H1 (cell line): ENCODE measurements at regions not wholly inside any gene's neighbourhood (a gene's known extent, or its start where the extent isn't known, plus 50 kb on each side); places are given as distances from the start of the nearest gene placed in this dataset.

Experiments used
- CTCF ChIA-PET: fragments of 300-600 bp; sonication (Branson Sonifier 250); formaldehyde crosslinking; loops from one replicate; lab custom pipeline; 2021; ENCODE audit not compliant: partially characterized antibody; lab: Charles Lee
- POLR2A ChIA-PET: fragments of 300-600 bp; sonication (Branson Sonifier 250); formaldehyde crosslinking; loops from one replicate; lab custom pipeline; 2021; ENCODE audit warnings: inconsistent platforms; ENCODE audit not compliant: partially characterized antibody; lab: Charles Lee
- DNase-seq, 2 experiments: peaks; one replicate each; pipeline versions ENCODE4 v3.0.0 to v3.0.0-alpha.2; 2010 to 2022; ENCODE audit warnings: low spot score in 2 of 2, low read depth in 1 of 2, mixed read lengths in 1 of 2
- FAIRE-seq: peaks from 2 replicates; lab custom pipeline; 2011; peaks lifted over from hg19 to GRCh38; lab: Jason Lieb, UNC
- H2AFZ ChIP-seq: 2 replicates; pipeline ENCODE4 v1.8.1; 2012; ENCODE audit warnings: low read length, inconsistent platforms
- H2AK5ac ChIP-seq: 2 replicates; pipeline ENCODE4 v1.6.1; 2013; ENCODE audit warnings: low read depth, low read length
- H2BK120ac ChIP-seq: replicated peaks from 2 replicates; pipeline ENCODE3; 2013; ENCODE audit warnings: low read depth, low read length, inconsistent platforms
- H2BK12ac ChIP-seq: 2 replicates; pipeline ENCODE4 v1.6.1; 2013; ENCODE audit warnings: low read depth, low read length
- H2BK15ac ChIP-seq: 2 replicates; pipeline ENCODE4 v1.6.1; 2013; ENCODE audit warnings: low read length
- H2BK20ac ChIP-seq: 2 replicates; pipeline ENCODE4 v1.6.1; 2013; ENCODE audit warnings: low read length
- H2BK5ac ChIP-seq: 2 replicates; pipeline ENCODE4 v1.6.1; 2013; ENCODE audit warnings: low read depth, low read length
- H3K14ac ChIP-seq: 2 replicates; pipeline ENCODE4 v1.6.1; 2013; ENCODE audit warnings: inconsistent platforms; ENCODE audit not compliant: insufficient read length
- H3K18ac ChIP-seq: 2 replicates; pipeline ENCODE4 v1.6.1; 2013; ENCODE audit warnings: low read length; ENCODE audit errors: extremely low read depth
- H3K23ac ChIP-seq: 2 replicates; pipeline ENCODE4 v1.6.1; 2013; ENCODE audit warnings: inconsistent platforms; ENCODE audit not compliant: insufficient read length
- H3K23me2 ChIP-seq: 2 replicates; pipeline ENCODE4 v1.6.1; 2013; ENCODE audit warnings: low read depth, low read length
- H3K27ac ChIP-seq: 2 replicates; pipeline ENCODE4 v1.6.1; 2011; ENCODE audit warnings: low read depth, low read length, inconsistent platforms
- H3K27me3 ChIP-seq, 4 experiments: replicated peaks in 1 of 4; 1 replicate in 1 of 4; 2 replicates in 3 of 4; pipeline versions ENCODE4 v1.6.1 to v1.8.1; 2011 to 2013; ENCODE audit warnings: low read length in 3 of 4, mild to moderate bottlenecking in 3 of 4, inconsistent platforms in 2 of 4, mixed read lengths in 2 of 4, moderate library complexity in 1 of 4; ENCODE audit not compliant: control insufficient read depth in 3 of 4, insufficient read depth in 3 of 4; ENCODE audit errors: extremely low read depth in 1 of 4
- H3K36me3 ChIP-seq, 4 experiments: 2 replicates each; pipeline versions ENCODE4 v1.6.1 to v1.8.1; 2011 to 2013; ENCODE audit warnings: mild to moderate bottlenecking in 4 of 4, low read length in 3 of 4, moderate library complexity in 2 of 4, control low read depth in 1 of 4, inconsistent platforms in 1 of 4; ENCODE audit not compliant: insufficient read depth in 4 of 4, control insufficient read depth in 2 of 4
- H3K4ac ChIP-seq: replicated peaks from 2 replicates; pipeline ENCODE3; 2013; ENCODE audit warnings: low read length, low read depth, mixed read lengths, inconsistent platforms; ENCODE audit not compliant: insufficient read length
- H3K4me1 ChIP-seq, 4 experiments: replicated peaks in 1 of 4; 1 replicate in 1 of 4; 2 replicates in 3 of 4; pipeline versions ENCODE4 v1.6.1 to v1.8.1; 2011 to 2013; ENCODE audit warnings: low read length in 3 of 4, inconsistent platforms in 2 of 4, mixed read lengths in 1 of 4; ENCODE audit not compliant: insufficient read depth in 4 of 4, control insufficient read depth in 3 of 4
- H3K4me2 ChIP-seq, 2 experiments: 2 replicates each; pipeline versions ENCODE4 v1.6.1 to v1.8.1; 2011 to 2013; ENCODE audit warnings: low read depth in 2 of 2, low read length in 2 of 2, control low read depth in 1 of 2, inconsistent platforms in 1 of 2, mild to moderate bottlenecking in 1 of 2; ENCODE audit not compliant: insufficient read depth in 1 of 2
- H3K4me3 ChIP-seq, 4 experiments: fragments of 200-600, 300-600 bp in 1 of 4; sonication (generic), shearing (Covaris generic), sonication (Bioruptor Twin) in 1 of 4; 2 replicates each; pipeline versions ENCODE4 v1.5.1 to v1.8.1; 2011 to 2016; ENCODE audit warnings: low read length in 4 of 4, low read depth in 3 of 4, control low read depth in 2 of 4, inconsistent platforms in 2 of 4, mild to moderate bottlenecking in 2 of 4, mixed read lengths in 1 of 4, moderate library complexity in 1 of 4; ENCODE audit not compliant: insufficient read depth in 2 of 4; ENCODE audit errors: extremely low read depth in 1 of 4
- H3K56ac ChIP-seq: replicated peaks from 2 replicates; pipeline ENCODE3; 2013; ENCODE audit warnings: low read depth, mild to moderate bottlenecking, mixed read lengths, low read length, inconsistent platforms; ENCODE audit not compliant: insufficient read length
- H3K79me1 ChIP-seq: 2 replicates; pipeline ENCODE4 v1.6.1; 2013; ENCODE audit warnings: low read depth, low read length, control low read depth
- H3K79me2 ChIP-seq, 2 experiments: 2 replicates each; pipeline versions ENCODE4 v1.6.1 to v1.8.1; 2012 to 2013; ENCODE audit warnings: low read length in 2 of 2, mild to moderate bottlenecking in 2 of 2, inconsistent platforms in 1 of 2; ENCODE audit not compliant: insufficient read depth in 2 of 2, control insufficient read depth in 1 of 2
- H3K9ac ChIP-seq, 4 experiments: replicated peaks in 1 of 4; 1 replicate in 1 of 4; 2 replicates in 3 of 4; pipeline versions ENCODE4 v1.6.1 to v1.8.1; 2011 to 2013; ENCODE audit warnings: low read depth in 3 of 4, low read length in 3 of 4, control low read depth in 2 of 4, mild to moderate bottlenecking in 2 of 4, moderate library complexity in 2 of 4, inconsistent platforms in 1 of 4; ENCODE audit errors: extremely low read depth in 1 of 4
- H3K9me3 ChIP-seq, 2 experiments: 2 replicates each; pipeline versions ENCODE4 v1.6.1 to v1.8.1; 2012 to 2013; ENCODE audit warnings: mild to moderate bottlenecking in 2 of 2, moderate library complexity in 2 of 2, control low read depth in 1 of 2, inconsistent platforms in 1 of 2, low read depth in 1 of 2, low read length in 1 of 2, mixed read lengths in 1 of 2; ENCODE audit not compliant: insufficient read depth in 2 of 2
- H4K20me1 ChIP-seq, 2 experiments: replicated peaks in 1 of 2; 2 replicates each; pipeline versions ENCODE3 to v1.8.1; 2011 to 2013; ENCODE audit warnings: inconsistent platforms in 2 of 2, low read length in 2 of 2, mild to moderate bottlenecking in 1 of 2; ENCODE audit not compliant: insufficient read depth in 2 of 2, control insufficient read depth in 1 of 2
- H4K5ac ChIP-seq: 2 replicates; pipeline ENCODE4 v1.6.1; 2013; ENCODE audit warnings: low read length, low read depth, mixed read lengths, inconsistent platforms; ENCODE audit not compliant: insufficient read length
- H4K8ac ChIP-seq: 2 replicates; pipeline ENCODE4 v1.8.0; 2013; ENCODE audit warnings: mild to moderate bottlenecking, moderate library complexity, low read length, inconsistent platforms; ENCODE audit not compliant: insufficient read depth; ENCODE audit errors: extremely low read depth
- H4K91ac ChIP-seq: replicated peaks from 2 replicates; pipeline ENCODE3; 2013; ENCODE audit warnings: low read length, mixed read lengths, inconsistent platforms; ENCODE audit not compliant: insufficient read length
- BCL11A ChIP-seq, 2 experiments: IDR thresholded peaks; one replicate each; pipeline ENCODE4 v1.6.1; 2011; ENCODE audit warnings: low read depth in 2 of 2, low read length in 2 of 2, mild to moderate bottlenecking in 2 of 2
- CREB1 ChIP-seq: IDR thresholded peaks from 2 replicates; pipeline ENCODE4 v1.6.1; 2012; ENCODE audit warnings: inconsistent platforms
- EZH2 ChIP-seq: fragments of 200-600 bp; sonication (generic); IDR thresholded peaks from 2 replicates; pipeline ENCODE4 v1.7.1; 2012; ENCODE audit warnings: low read depth, mild to moderate bottlenecking, moderate library complexity, low read length, inconsistent platforms; ENCODE audit not compliant: severe bottlenecking
- NANOG ChIP-seq: IDR thresholded peaks from 2 replicates; pipeline ENCODE4 v1.6.1; 2011; ENCODE audit warnings: low read length, low read depth, mild to moderate bottlenecking, inconsistent platforms; ENCODE audit not compliant: insufficient read depth, poor library complexity, severe bottlenecking
- POLR2A ChIP-seq, 2 experiments: IDR thresholded peaks; 1 replicate in 1 of 2; 2 replicates in 1 of 2; pipeline ENCODE4 v1.6.1; 2011; ENCODE audit warnings: low read depth in 2 of 2, low read length in 2 of 2, mild to moderate bottlenecking in 2 of 2; ENCODE audit errors: control extremely low read depth in 1 of 2
- RBBP5 ChIP-seq: IDR thresholded peaks from 2 replicates; pipeline ENCODE4 v1.7.1; 2012; ENCODE audit warnings: low read depth, mild to moderate bottlenecking, inconsistent platforms, low read length, moderate library complexity, borderline replicate concordance
- RFX5 ChIP-seq: IDR thresholded peaks from 2 replicates; pipeline ENCODE4 v1.6.1; 2011; ENCODE audit warnings: low read depth, low read length, improper control_type of control experiment, borderline replicate concordance
- SP1 ChIP-seq: IDR thresholded peaks from 2 replicates; pipeline ENCODE4 v1.6.1; 2011; ENCODE audit warnings: low read depth, low read length
- SP4 ChIP-seq: IDR thresholded peaks from 2 replicates; pipeline ENCODE4 v1.6.1; 2012; ENCODE audit warnings: low read length, inconsistent platforms
- SRF ChIP-seq: IDR thresholded peaks from 2 replicates; pipeline ENCODE4 v1.6.1; 2011; ENCODE audit warnings: mild to moderate bottlenecking, low read depth, low read length, moderate library complexity
- TAF1 ChIP-seq: IDR thresholded peaks from 2 replicates; pipeline ENCODE4 v1.6.1; 2011; ENCODE audit warnings: mild to moderate bottlenecking, low read depth, low read length
- TBP ChIP-seq: IDR thresholded peaks from 2 replicates; pipeline ENCODE4 v1.6.1; 2011; ENCODE audit warnings: low read depth, low read length, improper control_type of control experiment
- TEAD4 ChIP-seq: IDR thresholded peaks from 2 replicates; pipeline ENCODE4 v1.6.1; 2012; ENCODE audit warnings: low read depth, low read length, inconsistent platforms, mixed read lengths
- YY1 ChIP-seq: IDR thresholded peaks from 2 replicates; pipeline ENCODE4 v1.6.1; 2011; ENCODE audit warnings: low read depth, mild to moderate bottlenecking, low read length
- WGBS, 2 experiments: shearing (Covaris generic) in 1 of 2; methylation state at CpG; one replicate each; pipeline versions ENCODE4 v1.1.6 to v1.1.7; 2013 to 2015; ENCODE audit warnings: low lambda C conversion rate in 2 of 2, mixed read lengths in 2 of 2, inconsistent platforms in 1 of 2, low coverage in 1 of 2, missing lambda C conversion rate in 1 of 2; ENCODE audit not compliant: insufficient replicate concordance in 2 of 2, insufficient coverage in 1 of 2, insufficient read length in 1 of 2; ENCODE audit errors: extremely low coverage in 1 of 2, missing lambda C conversion rate in 1 of 2; 5-methylcytosine and 5-hydroxymethylcytosine counted together
- TF ChIP-seq, protein P1 (sequence below): IDR thresholded peaks from 2 replicates; pipeline ENCODE4 v1.6.1; 2011; ENCODE audit warnings: low read depth, mild to moderate bottlenecking, low read length; ENCODE audit not compliant: insufficient read depth

DNA sequence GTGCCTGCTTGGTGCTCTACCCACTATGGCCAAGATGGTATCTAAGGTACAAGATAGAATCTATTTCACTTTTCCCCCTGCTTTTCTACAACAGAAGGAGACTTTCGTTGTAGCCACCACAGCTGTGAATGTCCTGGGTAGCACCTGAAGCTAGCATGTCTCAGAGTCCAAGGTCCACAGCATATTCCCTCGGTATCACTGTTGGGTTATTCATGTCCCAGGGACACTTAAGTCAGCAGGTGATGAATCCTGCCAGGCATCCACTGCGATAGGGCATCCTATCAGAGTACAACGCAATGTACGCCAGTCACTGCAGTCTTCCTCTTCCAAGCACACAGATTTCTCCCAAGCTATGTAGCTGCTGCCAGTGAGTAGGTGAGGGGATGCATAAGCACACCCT lies 129.1 kb upstream of the LINC00305 start:
- POLR2A ChIA-PET = no interaction called here
- no peaks in the 10 kb centered on the region for H3K23me2 ChIP-seq
- H2AFZ ChIP-seq = no peak overlapping the region
- 93% methylated on average over 5 of the region's 5 CpGs; no CpG with 5 or more reads in 1 of the 2 experiments for WGBS, 2 experiments
- no peak overlapping the region for H2BK5ac ChIP-seq
- H2BK12ac ChIP-seq = peak overlapping the region; percentile 60; the same call in 1 of the 2 replicates
- no peak for DNase-seq
- H4K91ac ChIP-seq = peak overlapping the region; percentile 29
- H4K5ac ChIP-seq = no peak overlapping the region
- peaks cover 3 to 8% (median 4%) of the 10 kb centered on the region in 4 experiments; a peak in 6 of 7 replicates for H3K4me1 ChIP-seq
- H4K8ac ChIP-seq = no peak overlapping the region
- CTCF ChIA-PET = interaction anchor here (1.1 kb wide), 1 partner anchor 10 kb away, joined by 3 read pairs; no protein-coding TSS in a partner anchor
- no peak overlapping the region for H3K23ac ChIP-seq
- H2BK15ac ChIP-seq = 0 out of 2 replicates have a peak overlapping the region, but pooled peaks have one; percentile 72
- H2BK20ac ChIP-seq = peak overlapping the region; percentile 13; the same call in 1 of the 2 replicates
- no peaks in the 10 kb centered on the region for H3K79me2 ChIP-seq
- no peak overlapping the region for H3K9ac ChIP-seq
- H3K9me3 ChIP-seq = peaks cover 30 to 37% of the 10 kb centered on the region in 2 experiments
- no peak overlapping the region for H3K27ac ChIP-seq
- no peak overlapping the region for H3K4me2 ChIP-seq
- H3K4ac ChIP-seq = no peak overlapping the region
- no peak overlapping the region for H3K14ac ChIP-seq
- no peak for FAIRE-seq
- H2AK5ac ChIP-seq = peak overlapping the region; percentile 68
- no peak overlapping the region for H3K4me3 ChIP-seq
- H3K56ac ChIP-seq = no peak overlapping the region
- no peaks in the 10 kb centered on the region for H3K27me3 ChIP-seq
- no peak overlapping the region for H2BK120ac ChIP-seq
- H3K79me1 ChIP-seq = no peaks in the 10 kb centered on the region
- no peak overlapping the region for H3K18ac ChIP-seq
- no peaks in the 10 kb centered on the region for H4K20me1 ChIP-seq
- H3K36me3 ChIP-seq = peaks cover 0 to 8% (median 3%) of the 10 kb centered on the region in 4 experiments; a peak in 3 of 8 replicates
- no peak for TF ChIP-seq TAF1
- no peak for TF ChIP-seq EZH2
- TF ChIP-seq BCL11A (IDR thresholded peaks at IDR 0.05; ENCODE audit: low read depth in 2 of 2, low read length in 2 of 2) = no peak
- no peak for TF ChIP-seq NANOG
- TF ChIP-seq TBP = no peak
- no peak for TF ChIP-seq CREB1
- no peak for TF ChIP-seq YY1
- no peak for TF ChIP-seq RBBP5
- TF ChIP-seq TEAD4 = no peak
- TF ChIP-seq SP1 = no peak
- TF ChIP-seq SP4 = no peak
- TF ChIP-seq, protein P1, sequence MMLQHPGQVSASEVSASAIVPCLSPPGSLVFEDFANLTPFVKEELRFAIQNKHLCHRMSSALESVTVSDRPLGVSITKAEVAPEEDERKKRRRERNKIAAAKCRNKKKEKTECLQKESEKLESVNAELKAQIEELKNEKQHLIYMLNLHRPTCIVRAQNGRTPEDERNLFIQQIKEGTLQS = no peak
- no peak for TF ChIP-seq POLR2A (IDR thresholded peaks at IDR 0.05; ENCODE audit: control extremely low read depth in 1 of 2, low read depth in 2 of 2, low read length in 2 of 2)
- TF ChIP-seq RFX5 = no peak
- no peak for TF ChIP-seq SRF
